Right lobe of liver (tissue), 4 donors: ENCODE measurements at regions not wholly inside any gene's neighbourhood (a gene's known extent, or its start where the extent isn't known, plus 50 kb on each side); places are given as distances from the start of the nearest gene placed in this dataset.

ENCODE experiments used
- CTCF ChIP-seq, 4 donors: fragments of 200-600 bp in 3 of 4; fragments of 450-650 bp in 1 of 4; IDR thresholded peaks; one replicate each; pipeline versions ENCODE4 v1.5.1 to v1.8.0; 2016 to 2022; ENCODE audit warnings: antibody characterized with exemption in 4 of 4, mild to moderate bottlenecking in 2 of 4
- POLR2A ChIP-seq: fragments of 450-650 bp; IDR thresholded peaks from one replicate; pipeline ENCODE4 v1.6.1; 2017; ENCODE audit warnings: antibody characterized with exemption, mild to moderate bottlenecking
- donor health status: DM: no; HTN: no; CAD: no.
- donor health status: DM: no; HTN: no; CAD: no.
- donor health status: DM: no; HTN: yes; CAD: no.

- TF ChIP-seq POLR2A (no peak), CTCF (IDR thresholded peaks at IDR 0.05) (no peak)
Measured at GRCh38 chr3:66572938-66573710, 72.3 kb upstream of the LRIG1 start.
